T-helper 1 cell treated with Interleukin-12 subunit alpha and Interleukin-12 subunit beta and Interleukin-4 antibody, amounts not matched to agents 30 μg/mL and 1 μg/mL, for 36 hours (primary cell): ENCODE measurements at regions not wholly inside any gene's neighbourhood (a gene's known extent, or its start where the extent isn't known, plus 50 kb on each side); places are given as distances from the start of the nearest gene placed in this dataset.

ENCODE experiments used
- H3K27ac Mint-ChIP-seq: one replicate; pipeline ENCODE4 v1.8.0; 2021; ENCODE audit warnings: mild to moderate bottlenecking, mixed read lengths
- H3K27me3 Mint-ChIP-seq: one replicate; pipeline ENCODE4 v1.8.0; 2021; ENCODE audit warnings: low read depth, mixed read lengths
- H3K36me3 Mint-ChIP-seq: one replicate; pipeline ENCODE4 v1.8.0; 2021; ENCODE audit warnings: low read depth, mixed read lengths
- H3K4me1 Mint-ChIP-seq: one replicate; pipeline ENCODE4 v1.8.0; 2021; ENCODE audit warnings: low read depth, mixed read lengths
- H3K4me3 Mint-ChIP-seq: one replicate; pipeline ENCODE4 v1.8.0; 2021; ENCODE audit warnings: mild to moderate bottlenecking, moderate library complexity, mixed read lengths
- H3K9me3 Mint-ChIP-seq: one replicate; pipeline ENCODE4 v1.8.0; 2021; ENCODE audit warnings: mixed read lengths

- Mint-ChIP-seq H3K4me3 (no peak overlapping the region), H3K27ac (no peak overlapping the region), H3K4me1 (no peaks in the 10 kb centered on the region), H3K27me3 (no peaks in the 10 kb centered on the region), H3K36me3 (no peaks in the 10 kb centered on the region), H3K9me3 (no peaks in the 10 kb centered on the region)
These were observed 749.3 kb upstream of the HS6ST1 start for GRCh38 chr2:129067953-129068352.

GRCh38 chr2:129068543-129068942 is 749.9 kb upstream of the HS6ST1 start:
- no peak overlapping the region for H3K27ac Mint-ChIP-seq
- no peaks in the 10 kb centered on the region for H3K9me3 Mint-ChIP-seq
- H3K4me3 Mint-ChIP-seq = no peak overlapping the region
- H3K4me1 Mint-ChIP-seq = no peaks in the 10 kb centered on the region
- H3K36me3 Mint-ChIP-seq = no peaks in the 10 kb centered on the region
- no peaks in the 10 kb centered on the region for H3K27me3 Mint-ChIP-seq

- no peaks in the 10 kb centered on the region for H3K9me3 Mint-ChIP-seq
- H3K4me1 Mint-ChIP-seq = no peaks in the 10 kb centered on the region
- no peaks in the 10 kb centered on the region for H3K36me3 Mint-ChIP-seq
- no peak overlapping the region for H3K27ac Mint-ChIP-seq
- H3K4me3 Mint-ChIP-seq = no peak overlapping the region
- no peaks in the 10 kb centered on the region for H3K27me3 Mint-ChIP-seq
These were observed 751.4 kb upstream of the HS6ST1 start for GRCh38 chr2:129069875-129070594.

GRCh38 chr2:129070663-129071062 is 752.0 kb upstream of the HS6ST1 start:
- H3K4me1 Mint-ChIP-seq = no peaks in the 10 kb centered on the region
- no peaks in the 10 kb centered on the region for H3K27me3 Mint-ChIP-seq
- no peaks in the 10 kb centered on the region for H3K9me3 Mint-ChIP-seq
- H3K27ac Mint-ChIP-seq = no peak overlapping the region
- H3K4me3 Mint-ChIP-seq = no peak overlapping the region
- no peaks in the 10 kb centered on the region for H3K36me3 Mint-ChIP-seq

GRCh38 chr2:129071531-129071930 is 752.9 kb upstream of the HS6ST1 start:
- no peak overlapping the region for H3K4me3 Mint-ChIP-seq
- H3K4me1 Mint-ChIP-seq = no peaks in the 10 kb centered on the region
- no peaks in the 10 kb centered on the region for H3K9me3 Mint-ChIP-seq
- no peak overlapping the region for H3K27ac Mint-ChIP-seq
- no peaks in the 10 kb centered on the region for H3K27me3 Mint-ChIP-seq
- no peaks in the 10 kb centered on the region for H3K36me3 Mint-ChIP-seq

- Mint-ChIP-seq H3K4me3 (no peak overlapping the region), H3K27ac (no peak overlapping the region), H3K4me1 (no peaks in the 10 kb centered on the region), H3K27me3 (no peaks in the 10 kb centered on the region), H3K9me3 (no peaks in the 10 kb centered on the region), H3K36me3 (no peaks in the 10 kb centered on the region)
These were observed 755.7 kb upstream of the HS6ST1 start for GRCh38 chr2:129074298-129074920.

GRCh38 chr2:129078548-129078947 is 759.9 kb upstream of the HS6ST1 start:
- Mint-ChIP-seq H3K36me3 (no peaks in the 10 kb centered on the region), H3K9me3 (no peaks in the 10 kb centered on the region), H3K4me3 (no peak overlapping the region), H3K4me1 (no peaks in the 10 kb centered on the region), H3K27me3 (peaks cover 3% of the 10 kb centered on the region), H3K27ac (no peak overlapping the region)

GRCh38 chr2:129080715-129081476 is 762.2 kb upstream of the HS6ST1 start:
- Mint-ChIP-seq H3K4me3 (no peak overlapping the region), H3K9me3 (no peaks in the 10 kb centered on the region), H3K36me3 (no peaks in the 10 kb centered on the region), H3K4me1 (no peaks in the 10 kb centered on the region), H3K27ac (no peak overlapping the region), H3K27me3 (peaks cover 3% of the 10 kb centered on the region)

GRCh38 chr2:129085386-129085785 is 766.7 kb upstream of the HS6ST1 start:
- Mint-ChIP-seq H3K4me1 (no peaks in the 10 kb centered on the region), H3K27ac (no peak overlapping the region), H3K4me3 (no peak overlapping the region), H3K36me3 (no peaks in the 10 kb centered on the region), H3K9me3 (no peaks in the 10 kb centered on the region), H3K27me3 (peaks cover 8% of the 10 kb centered on the region)

GRCh38 chr2:129087133-129087813 is 768.6 kb upstream of the HS6ST1 start:
- no peak overlapping the region for H3K27ac Mint-ChIP-seq
- no peaks in the 10 kb centered on the region for H3K36me3 Mint-ChIP-seq
- H3K4me3 Mint-ChIP-seq = no peak overlapping the region
- no peaks in the 10 kb centered on the region for H3K9me3 Mint-ChIP-seq
- no peaks in the 10 kb centered on the region for H3K4me1 Mint-ChIP-seq
- H3K27me3 Mint-ChIP-seq = peaks cover 7% of the 10 kb centered on the region

GRCh38 chr2:129091620-129092019 is 773.0 kb upstream of the HS6ST1 start:
- no peak overlapping the region for H3K4me3 Mint-ChIP-seq
- H3K9me3 Mint-ChIP-seq = no peaks in the 10 kb centered on the region
- no peaks in the 10 kb centered on the region for H3K4me1 Mint-ChIP-seq
- no peak overlapping the region for H3K27ac Mint-ChIP-seq
- H3K27me3 Mint-ChIP-seq = no peaks in the 10 kb centered on the region
- H3K36me3 Mint-ChIP-seq = no peaks in the 10 kb centered on the region

GRCh38 chr2:129092956-129093355 is 774.3 kb upstream of the HS6ST1 start:
- no peaks in the 10 kb centered on the region for H3K9me3 Mint-ChIP-seq

GRCh38 chr2:129101186-129101585 is 782.5 kb upstream of the HS6ST1 start:
- no peak overlapping the region for H3K27ac Mint-ChIP-seq
- H3K4me1 Mint-ChIP-seq = no peaks in the 10 kb centered on the region
- H3K4me3 Mint-ChIP-seq = no peak overlapping the region
- H3K27me3 Mint-ChIP-seq = no peaks in the 10 kb centered on the region
- H3K9me3 Mint-ChIP-seq = no peaks in the 10 kb centered on the region
- H3K36me3 Mint-ChIP-seq = no peaks in the 10 kb centered on the region

More at GRCh38 chr2:129092956-129093355, 774.3 kb upstream of the HS6ST1 start:
- Mint-ChIP-seq H3K27ac (no peak overlapping the region), H3K4me3 (no peak overlapping the region), H3K4me1 (no peaks in the 10 kb centered on the region), H3K27me3 (no peaks in the 10 kb centered on the region), H3K36me3 (no peaks in the 10 kb centered on the region)

GRCh38 chr2:129103936-129104878 is 785.5 kb upstream of the HS6ST1 start:
- no peak overlapping the region for H3K4me3 Mint-ChIP-seq
- H3K9me3 Mint-ChIP-seq = no peaks in the 10 kb centered on the region
- no peak overlapping the region for H3K27ac Mint-ChIP-seq
- no peaks in the 10 kb centered on the region for H3K4me1 Mint-ChIP-seq
- H3K36me3 Mint-ChIP-seq = no peaks in the 10 kb centered on the region
- no peaks in the 10 kb centered on the region for H3K27me3 Mint-ChIP-seq
